SK-N-SH treated with all-trans-retinoic acid at 6 μM for 48 hours (cell line): ENCODE measurements at regions not wholly inside any gene's neighbourhood (a gene's known extent, or its start where the extent isn't known, plus 50 kb on each side); places are given as distances from the start of the nearest gene placed in this dataset.

Experiments
- ATAC-seq: fragments of 200-7000 bp; cut with Tn5 transposase; 3 replicates; pipeline ENCODE4 v1.9.1; 2020; ENCODE audit warnings: mild to moderate bottlenecking, moderate library complexity
- ARNTL ChIP-seq: fragments of 450-650 bp; formaldehyde crosslinking; IDR thresholded peaks from 2 replicates; pipeline ENCODE4 v1.5.0; 2020; ENCODE audit warnings: low read depth, mild to moderate bottlenecking, moderate library complexity, borderline replicate concordance
- BACH2 ChIP-seq: fragments of 250-450 bp; sonication (Bioruptor Pico); IDR thresholded peaks from 2 replicates; pipeline ENCODE4 v1.9.0; 2021; ENCODE audit warnings: mild to moderate bottlenecking, borderline replicate concordance
- CREB5 ChIP-seq: fragments of 250-450 bp; sonication (Bioruptor Pico); IDR thresholded peaks from 2 replicates; pipeline ENCODE4 v1.5.1; 2020; ENCODE audit warnings: low read depth, mild to moderate bottlenecking, moderate library complexity
- CSDC2 ChIP-seq: fragments of 250-450 bp; sonication (Bioruptor Pico); IDR thresholded peaks from 2 replicates; pipeline ENCODE4 v1.5.0; 2020; ENCODE audit warnings: mild to moderate bottlenecking, moderate library complexity
- CSRNP3 ChIP-seq: fragments of 250-450 bp; sonication (Bioruptor Pico); IDR thresholded peaks from 2 replicates; pipeline ENCODE4 v1.5.1; 2021; ENCODE audit warnings: mild to moderate bottlenecking, moderate library complexity
- ESRRG ChIP-seq: fragments of 250-450 bp; sonication (Bioruptor Pico); IDR thresholded peaks from 2 replicates; pipeline ENCODE4 v1.6.1; 2021; ENCODE audit warnings: mild to moderate bottlenecking
- GLIS3 ChIP-seq: fragments of 250-450 bp; sonication (Bioruptor Pico); IDR thresholded peaks from 2 replicates; pipeline ENCODE4 v1.5.0; 2020; ENCODE audit warnings: mild to moderate bottlenecking, moderate library complexity
- ISL1 ChIP-seq: fragments of 250-450 bp; sonication (Bioruptor Pico); IDR thresholded peaks from 2 replicates; pipeline ENCODE4 v2.1.2; 2022; ENCODE audit warnings: mild to moderate bottlenecking, moderate library complexity
- OSR1 ChIP-seq: fragments of 250-450 bp; sonication (Bioruptor Pico); IDR thresholded peaks from 2 replicates; pipeline ENCODE4 v1.8.0; 2022; ENCODE audit warnings: moderate library complexity, mild to moderate bottlenecking, inconsistent platforms
- PATZ1 ChIP-seq: fragments of 250-450 bp; sonication (Bioruptor Pico); IDR thresholded peaks from 2 replicates; pipeline ENCODE4 v1.8.0; 2020; ENCODE audit warnings: mild to moderate bottlenecking, moderate library complexity, borderline replicate concordance
- RARB ChIP-seq: fragments of 250-450 bp; sonication (Bioruptor Pico); IDR thresholded peaks from 2 replicates; pipeline ENCODE4 v1.8.0; 2021; ENCODE audit warnings: mild to moderate bottlenecking, moderate library complexity
- SNAI2 ChIP-seq: fragments of 250-450 bp; sonication (Bioruptor Pico); IDR thresholded peaks from 2 replicates; pipeline ENCODE4 v1.5.0; 2020; ENCODE audit warnings: mild to moderate bottlenecking, moderate library complexity
- TCF4 ChIP-seq: fragments of 250-450 bp; sonication (Bioruptor Pico); IDR thresholded peaks from 2 replicates; pipeline ENCODE4 v1.8.0; 2021; ENCODE audit warnings: mild to moderate bottlenecking, moderate library complexity, borderline replicate concordance
- TOX ChIP-seq: fragments of 250-450 bp; sonication (Bioruptor Pico); IDR thresholded peaks from 2 replicates; pipeline ENCODE4 v1.8.0; 2021; ENCODE audit warnings: mild to moderate bottlenecking, moderate library complexity, borderline replicate concordance
- TSHZ2 ChIP-seq: fragments of 250-450 bp; sonication (Bioruptor Pico); IDR thresholded peaks from 2 replicates; pipeline ENCODE4 v1.5.0; 2020; ENCODE audit warnings: mild to moderate bottlenecking, moderate library complexity
- ZC3H10 ChIP-seq: fragments of 250-450 bp; sonication (Bioruptor Pico); IDR thresholded peaks from 2 replicates; pipeline ENCODE4 v1.5.1; 2021; ENCODE audit warnings: mild to moderate bottlenecking, moderate library complexity
- ZFP3 ChIP-seq: fragments of 250-450 bp; sonication (Bioruptor Pico); IDR thresholded peaks from 2 replicates; pipeline ENCODE4 v1.5.0; 2020; ENCODE audit warnings: mild to moderate bottlenecking, moderate library complexity
- ZFP30 ChIP-seq: fragments of 450-650 bp; formaldehyde crosslinking; IDR thresholded peaks from 2 replicates; pipeline ENCODE4 v1.5.0; 2022; ENCODE audit warnings: mild to moderate bottlenecking, moderate library complexity
- ZNF565 ChIP-seq: fragments of 450-650 bp; formaldehyde crosslinking; conservative IDR thresholded peaks from 2 replicates; pipeline ENCODE4 v1.5.0; 2020; ENCODE audit warnings: low read depth, mild to moderate bottlenecking, moderate library complexity
- ZNF70 ChIP-seq: fragments of 450-650 bp; formaldehyde crosslinking; IDR thresholded peaks from 2 replicates; pipeline ENCODE4 v1.5.0; 2020; ENCODE audit warnings: mild to moderate bottlenecking, moderate library complexity
- ZNF8 ChIP-seq: fragments of 450-650 bp; formaldehyde crosslinking; IDR thresholded peaks from 2 replicates; pipeline ENCODE4 v1.5.0; 2020; ENCODE audit warnings: mild to moderate bottlenecking, moderate library complexity

GRCh38 chr9:90064248-90064647, 459.4 kb downstream of the GADD45G start:
- TF ChIP-seq ZNF565 (CRISPR knock-in tag) = no peak
- TF ChIP-seq, all 23 proteins: peak for 0
- ATAC-seq = no peak

- ATAC-seq = no peak
- TF ChIP-seq ISL1 (CRISPR knock-in tag) (no peak), ZC3H10 (CRISPR knock-in tag) (no peak), SNAI2 (CRISPR knock-in tag) (no peak)
- TF ChIP-seq, all 23 proteins: peak for 0
Observed at GRCh38 chr9:90064971-90065370, 460.2 kb downstream of the GADD45G start.

- TF ChIP-seq ZNF70 (CRISPR knock-in tag) = no peak
- TF ChIP-seq ZNF565 (CRISPR knock-in tag) = no peak
- no peak for TF ChIP-seq ISL1 (CRISPR knock-in tag)
- TF ChIP-seq CSRNP3 = no peak
- no peak for TF ChIP-seq TOX
- TF ChIP-seq TSHZ2 (CRISPR knock-in tag) = no peak
- TF ChIP-seq GLIS3 = no peak
- no peak for TF ChIP-seq ZNF8 (CRISPR knock-in tag)
- TF ChIP-seq ZC3H10 (CRISPR knock-in tag) = no peak
- no peak for TF ChIP-seq TCF4 (CRISPR knock-in tag)
- no peak for TF ChIP-seq CSDC2 (CRISPR knock-in tag)
- no peak for TF ChIP-seq RARB (CRISPR knock-in tag)
- no peak for TF ChIP-seq ARNTL
- TF ChIP-seq ZFP3 (CRISPR knock-in tag) = no peak
- TF ChIP-seq ZFP30 = no peak
- no peak for TF ChIP-seq ESRRG (CRISPR knock-in tag)
- TF ChIP-seq PATZ1 (CRISPR knock-in tag) = no peak
- no peak for TF ChIP-seq BACH2
- TF ChIP-seq CREB5 (CRISPR knock-in tag) = no peak
- no peak for TF ChIP-seq SNAI2 (CRISPR knock-in tag)
- ATAC-seq = no peak
Observed at GRCh38 chr9:90065851-90066250, 461.0 kb downstream of the GADD45G start.

GRCh38 chr9:90069085-90069484, 464.3 kb downstream of the GADD45G start:
- TF ChIP-seq GLIS3 = no peak
- TF ChIP-seq ARNTL = no peak
- no peak for TF ChIP-seq CSDC2 (CRISPR knock-in tag)
- TF ChIP-seq PATZ1 (CRISPR knock-in tag) = no peak
- no peak for TF ChIP-seq TCF4 (CRISPR knock-in tag)
- no peak for TF ChIP-seq CREB5 (CRISPR knock-in tag)
- no peak for TF ChIP-seq OSR1 (CRISPR knock-in tag)
- no peak for TF ChIP-seq BACH2
- no peak for ATAC-seq
